ENCODE measurements at regions not wholly inside any gene's neighbourhood (a gene's known extent, or its start where the extent isn't known, plus 50 kb on each side); places are given as distances from the start of the nearest gene placed in this dataset.

DNA sequence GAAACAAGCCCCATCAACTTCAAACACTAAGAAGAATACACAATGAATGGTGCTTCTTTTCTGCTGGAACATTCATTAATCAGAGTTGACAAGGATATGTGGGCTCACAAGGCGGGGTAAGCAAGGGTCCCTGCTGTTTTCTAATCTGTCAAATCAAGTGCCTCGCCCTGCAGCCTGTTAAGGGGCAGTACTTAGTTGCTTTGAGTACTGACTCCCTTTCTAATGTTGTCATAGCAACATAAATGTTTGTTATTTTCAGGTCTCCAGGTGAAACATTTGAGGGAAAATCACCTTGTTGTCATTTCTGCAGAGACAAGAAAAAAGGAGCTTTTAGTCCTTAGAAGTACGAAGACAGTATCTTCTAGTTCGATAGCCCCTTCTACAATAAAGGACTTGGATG is 284.7 kb upstream of the PKDCC start:
- Histone ChIP-seq H3K9me3 (replicated peaks in 1 of 2; ENCODE audit: control insufficient read depth in 2 of 2, insufficient read depth in 1 of 2, low read depth in 1 of 2, low read length in 2 of 2) (no peaks in the 10 kb centered on the region), H2AFZ (ENCODE audit: low read length) (no peak overlapping the region), H3K4me2 (ENCODE audit: insufficient read depth, low read length, poor library complexity, severe bottlenecking) (no peak overlapping the region), H2BK12ac (ENCODE audit: low read length) (no peak overlapping the region), H2AK5ac (ENCODE audit: low read depth, low read length) (no peak overlapping the region), H3K23ac (ENCODE audit: low read depth, low read length, poor library complexity) (no peak overlapping the region), H3K27me3 (ENCODE audit: control insufficient read depth in 3 of 3, insufficient read depth in 3 of 3, low read depth in 1 of 3, low read length in 3 of 3) (no peaks in the 10 kb centered on the region), H4K8ac (ENCODE audit: low read depth, low read length) (no peak overlapping the region), H3K14ac (ENCODE audit: low read length) (no peak overlapping the region), H3K4me1 (ENCODE audit: control insufficient read depth in 2 of 2, insufficient read depth in 1 of 2, low read depth in 1 of 2, low read length in 2 of 2) (no peaks in the 10 kb centered on the region), H2BK15ac (ENCODE audit: low read length) (no peak overlapping the region), H3K27ac (replicated peaks; ENCODE audit: low read length) (no peak overlapping the region), H3K36me3 (replicated peaks in 1 of 2; ENCODE audit: control insufficient read depth in 2 of 2, insufficient read depth in 2 of 2, low read length in 2 of 2) (no peaks in the 10 kb centered on the region), H4K91ac (ENCODE audit: low read depth, low read length, poor library complexity) (no peak overlapping the region), H3K79me1 (ENCODE audit: low read depth, low read length) (no peaks in the 10 kb centered on the region), H3K4me3 (ENCODE audit: low read length in 2 of 2) (no peak overlapping the region), H3K4ac (ENCODE audit: low read length) (no peak overlapping the region), H3K9ac (ENCODE audit: low read depth, low read length, poor library complexity) (no peak overlapping the region), H3K18ac (ENCODE audit: low read length) (no peak overlapping the region), H2BK120ac (ENCODE audit: low read depth, low read length) (no peak overlapping the region), H2BK5ac (ENCODE audit: low read length) (no peak overlapping the region)
- DNase-seq (ENCODE audit: low spot score): no peak
- no CpG with 5 or more reads among the region's 4 CpGs for WGBS, 2 donors (ENCODE audit: extremely low coverage in 2 of 2, insufficient read length in 2 of 2, insufficient replicate concordance in 1 of 2)

DNA sequence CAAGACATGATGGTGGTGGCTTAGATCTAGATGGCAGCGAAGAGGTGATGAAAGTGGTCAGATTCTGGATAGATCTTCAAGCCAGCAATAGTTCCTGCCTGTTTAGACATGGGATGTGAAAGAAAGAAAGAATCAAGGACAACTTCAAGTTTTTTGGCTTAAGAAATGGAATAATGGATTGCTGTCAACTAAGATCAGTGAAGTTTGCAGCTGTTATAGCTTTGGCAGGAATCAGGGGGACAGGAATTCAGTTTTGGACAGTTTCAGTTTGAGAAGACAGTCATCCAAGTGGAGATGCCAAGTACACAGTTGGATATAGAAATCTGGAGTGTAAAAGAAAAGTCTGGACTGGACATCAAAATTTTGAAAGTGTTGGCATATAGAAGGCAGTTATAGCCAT is 283.7 kb upstream of the PKDCC start:
- no peak overlapping the region for H2BK5ac ChIP-seq (ENCODE audit: low read length)
- no peak overlapping the region for H3K4me3 ChIP-seq (ENCODE audit: low read length in 2 of 2)
- no peak overlapping the region for H4K8ac ChIP-seq (ENCODE audit: low read depth, low read length)
- H3K23ac ChIP-seq (ENCODE audit: low read depth, low read length, poor library complexity): no peak overlapping the region
- H2BK12ac ChIP-seq (ENCODE audit: low read length): no peak overlapping the region
- DNase-seq (ENCODE audit: low spot score): no peak
- no peak overlapping the region for H2BK120ac ChIP-seq (ENCODE audit: low read depth, low read length)
- no peak overlapping the region for H2AFZ ChIP-seq (ENCODE audit: low read length)
- H3K18ac ChIP-seq (ENCODE audit: low read length): no peak overlapping the region
- H2BK15ac ChIP-seq (ENCODE audit: low read length): no peak overlapping the region
- H2AK5ac ChIP-seq (ENCODE audit: low read depth, low read length): no peak overlapping the region
- no peaks in the 10 kb centered on the region for H3K9me3 ChIP-seq (replicated peaks in 1 of 2; ENCODE audit: control insufficient read depth in 2 of 2, insufficient read depth in 1 of 2, low read depth in 1 of 2, low read length in 2 of 2)
- H3K14ac ChIP-seq (ENCODE audit: low read length): no peak overlapping the region
- H4K91ac ChIP-seq (ENCODE audit: low read depth, low read length, poor library complexity): no peak overlapping the region
- no peak overlapping the region for H3K27ac ChIP-seq (replicated peaks; ENCODE audit: low read length)
- no peak overlapping the region for H3K9ac ChIP-seq (ENCODE audit: low read depth, low read length, poor library complexity)
- no peaks in the 10 kb centered on the region for H3K79me1 ChIP-seq (ENCODE audit: low read depth, low read length)
- H3K36me3 ChIP-seq (replicated peaks in 1 of 2; ENCODE audit: control insufficient read depth in 2 of 2, insufficient read depth in 2 of 2, low read length in 2 of 2): no peaks in the 10 kb centered on the region
- H3K27me3 ChIP-seq (ENCODE audit: control insufficient read depth in 3 of 3, insufficient read depth in 3 of 3, low read depth in 1 of 3, low read length in 3 of 3): no peaks in the 10 kb centered on the region
- H3K4me2 ChIP-seq (ENCODE audit: insufficient read depth, low read length, poor library complexity, severe bottlenecking): no peak overlapping the region
- WGBS, 2 donors (ENCODE audit: extremely low coverage in 2 of 2, insufficient read length in 2 of 2, insufficient replicate concordance in 1 of 2): no CpG with 5 or more reads among the region's 1 CpG
- no peak overlapping the region for H3K4ac ChIP-seq (ENCODE audit: low read length)
- no peaks in the 10 kb centered on the region for H3K4me1 ChIP-seq (ENCODE audit: control insufficient read depth in 2 of 2, insufficient read depth in 1 of 2, low read depth in 1 of 2, low read length in 2 of 2)

DNA sequence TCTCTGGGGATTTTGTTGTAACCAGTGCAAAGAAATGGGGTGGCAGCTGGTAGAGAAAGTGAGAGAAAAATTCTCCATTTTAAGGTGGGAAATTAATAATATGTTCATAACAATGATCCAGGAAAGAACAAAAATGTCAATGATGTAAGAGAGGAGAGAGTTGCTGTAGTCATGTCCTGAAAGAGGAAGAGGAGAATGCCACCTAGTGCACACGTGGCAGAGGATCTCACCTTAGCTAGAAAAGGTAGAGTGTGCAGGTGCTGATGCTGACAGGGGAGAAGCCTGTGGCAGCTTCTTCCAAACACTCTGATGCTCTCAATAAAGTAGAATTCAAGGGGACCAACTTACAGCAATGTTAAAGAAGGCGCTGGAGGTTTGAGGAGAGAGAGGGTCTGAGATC is 282.9 kb upstream of the PKDCC start:
- Histone ChIP-seq H3K9me3 (replicated peaks in 1 of 2; ENCODE audit: control insufficient read depth in 2 of 2, insufficient read depth in 1 of 2, low read depth in 1 of 2, low read length in 2 of 2) (no peaks in the 10 kb centered on the region), H3K27me3 (ENCODE audit: control insufficient read depth in 3 of 3, insufficient read depth in 3 of 3, low read depth in 1 of 3, low read length in 3 of 3) (no peaks in the 10 kb centered on the region), H3K27ac (replicated peaks; ENCODE audit: low read length) (no peak overlapping the region), H4K8ac (ENCODE audit: low read depth, low read length) (no peak overlapping the region), H3K14ac (ENCODE audit: low read length) (no peak overlapping the region), H3K79me1 (ENCODE audit: low read depth, low read length) (no peaks in the 10 kb centered on the region), H3K36me3 (replicated peaks in 1 of 2; ENCODE audit: control insufficient read depth in 2 of 2, insufficient read depth in 2 of 2, low read length in 2 of 2) (no peaks in the 10 kb centered on the region), H2BK5ac (ENCODE audit: low read length) (no peak overlapping the region), H3K4me1 (ENCODE audit: control insufficient read depth in 2 of 2, insufficient read depth in 1 of 2, low read depth in 1 of 2, low read length in 2 of 2) (no peaks in the 10 kb centered on the region), H3K4me2 (ENCODE audit: insufficient read depth, low read length, poor library complexity, severe bottlenecking) (no peak overlapping the region), H3K4ac (ENCODE audit: low read length) (no peak overlapping the region), H4K91ac (ENCODE audit: low read depth, low read length, poor library complexity) (no peak overlapping the region), H2AFZ (ENCODE audit: low read length) (no peak overlapping the region), H3K4me3 (ENCODE audit: low read length in 2 of 2) (no peak overlapping the region), H3K9ac (ENCODE audit: low read depth, low read length, poor library complexity) (no peak overlapping the region), H3K23ac (ENCODE audit: low read depth, low read length, poor library complexity) (no peak overlapping the region), H2AK5ac (ENCODE audit: low read depth, low read length) (no peak overlapping the region), H2BK120ac (ENCODE audit: low read depth, low read length) (no peak overlapping the region), H2BK12ac (ENCODE audit: low read length) (no peak overlapping the region), H2BK15ac (ENCODE audit: low read length) (no peak overlapping the region), H3K18ac (ENCODE audit: low read length) (no peak overlapping the region)
- DNase-seq (ENCODE audit: low spot score): no peak
- WGBS, 2 donors (ENCODE audit: extremely low coverage in 2 of 2, insufficient read length in 2 of 2, insufficient replicate concordance in 1 of 2): no CpG with 5 or more reads among the region's 2 CpGs

DNA sequence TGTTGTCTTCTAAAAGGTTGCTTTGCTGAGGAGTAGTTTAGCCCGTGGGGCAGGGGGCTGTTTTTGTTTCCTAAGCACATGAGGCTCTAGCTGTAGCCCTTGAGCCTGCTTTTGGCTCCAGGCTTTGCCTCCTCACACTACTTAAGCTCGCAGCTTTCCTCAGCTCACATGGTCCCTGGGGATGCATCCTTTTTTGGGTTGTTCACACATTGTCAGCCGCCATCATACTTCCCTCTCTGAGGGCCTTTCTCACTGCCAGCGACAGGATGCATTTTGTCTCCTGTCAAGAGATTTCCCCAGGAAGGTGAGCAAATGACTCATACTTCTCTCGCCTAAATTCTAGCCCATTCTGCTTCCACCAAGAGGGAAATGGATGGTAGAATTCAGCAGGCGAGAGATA is 279.5 kb upstream of the PKDCC start:
- no peak overlapping the region for H3K4me3 ChIP-seq (ENCODE audit: low read length in 2 of 2)
- no peak overlapping the region for H3K4me2 ChIP-seq (ENCODE audit: insufficient read depth, low read length, poor library complexity, severe bottlenecking)
- no peak overlapping the region for H3K27ac ChIP-seq (replicated peaks; ENCODE audit: low read length)
- H3K36me3 ChIP-seq (replicated peaks in 1 of 2; ENCODE audit: control insufficient read depth in 2 of 2, insufficient read depth in 2 of 2, low read length in 2 of 2): no peaks in the 10 kb centered on the region
- H3K79me1 ChIP-seq (ENCODE audit: low read depth, low read length): no peaks in the 10 kb centered on the region
- H2AFZ ChIP-seq (ENCODE audit: low read length): no peak overlapping the region
- H3K27me3 ChIP-seq (ENCODE audit: control insufficient read depth in 3 of 3, insufficient read depth in 3 of 3, low read depth in 1 of 3, low read length in 3 of 3): peaks cover 0 to 8% (median 0%) of the 10 kb centered on the region in 3 experiments
- no peak overlapping the region for H2AK5ac ChIP-seq (ENCODE audit: low read depth, low read length)
- WGBS, 2 donors (ENCODE audit: extremely low coverage in 2 of 2, insufficient read length in 2 of 2, insufficient replicate concordance in 1 of 2): no CpG with 5 or more reads among the region's 6 CpGs
- no peak for DNase-seq (ENCODE audit: low spot score)
- H4K91ac ChIP-seq (ENCODE audit: low read depth, low read length, poor library complexity): no peak overlapping the region
- H2BK12ac ChIP-seq (ENCODE audit: low read length): no peak overlapping the region
- no peak overlapping the region for H3K14ac ChIP-seq (ENCODE audit: low read length)
- no peak overlapping the region for H3K4ac ChIP-seq (ENCODE audit: low read length)
- H3K9me3 ChIP-seq (replicated peaks in 1 of 2; ENCODE audit: control insufficient read depth in 2 of 2, insufficient read depth in 1 of 2, low read depth in 1 of 2, low read length in 2 of 2): no peaks in the 10 kb centered on the region
- no peak overlapping the region for H2BK5ac ChIP-seq (ENCODE audit: low read length)
- no peak overlapping the region for H3K18ac ChIP-seq (ENCODE audit: low read length)
- H4K8ac ChIP-seq (ENCODE audit: low read depth, low read length): no peak overlapping the region
- no peak overlapping the region for H2BK120ac ChIP-seq (ENCODE audit: low read depth, low read length)
- no peak overlapping the region for H3K23ac ChIP-seq (ENCODE audit: low read depth, low read length, poor library complexity)
- no peaks in the 10 kb centered on the region for H3K4me1 ChIP-seq (ENCODE audit: control insufficient read depth in 2 of 2, insufficient read depth in 1 of 2, low read depth in 1 of 2, low read length in 2 of 2)
- H2BK15ac ChIP-seq (ENCODE audit: low read length): no peak overlapping the region
- no peak overlapping the region for H3K9ac ChIP-seq (ENCODE audit: low read depth, low read length, poor library complexity)
